ENCODE measurements at regions not wholly inside any gene's neighbourhood (a gene's known extent, or its start where the extent isn't known, plus 50 kb on each side); places are given as distances from the start of the nearest gene placed in this dataset.

DNA sequence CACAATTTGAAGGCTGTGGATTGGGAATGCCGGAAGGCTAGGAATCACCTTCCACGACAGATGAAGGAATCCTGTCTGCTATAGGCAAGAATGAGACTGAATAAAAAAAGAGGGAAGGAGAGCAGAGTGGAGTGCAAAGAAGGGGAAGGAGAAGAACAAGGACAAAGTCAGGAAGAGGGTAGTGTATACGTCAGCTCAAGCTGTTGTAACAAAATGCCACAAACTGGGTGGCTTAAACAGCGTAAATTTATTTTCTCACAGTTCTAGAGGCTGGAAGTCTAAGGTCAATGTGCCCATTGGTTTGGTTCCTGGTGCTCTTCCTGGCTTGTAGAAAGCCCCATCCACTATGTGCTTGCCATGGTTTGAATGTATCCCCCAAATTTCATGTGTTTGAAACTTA lies 104.5 kb downstream of the TTLL2 start:
- TF ChIP-seq, protein P1, sequence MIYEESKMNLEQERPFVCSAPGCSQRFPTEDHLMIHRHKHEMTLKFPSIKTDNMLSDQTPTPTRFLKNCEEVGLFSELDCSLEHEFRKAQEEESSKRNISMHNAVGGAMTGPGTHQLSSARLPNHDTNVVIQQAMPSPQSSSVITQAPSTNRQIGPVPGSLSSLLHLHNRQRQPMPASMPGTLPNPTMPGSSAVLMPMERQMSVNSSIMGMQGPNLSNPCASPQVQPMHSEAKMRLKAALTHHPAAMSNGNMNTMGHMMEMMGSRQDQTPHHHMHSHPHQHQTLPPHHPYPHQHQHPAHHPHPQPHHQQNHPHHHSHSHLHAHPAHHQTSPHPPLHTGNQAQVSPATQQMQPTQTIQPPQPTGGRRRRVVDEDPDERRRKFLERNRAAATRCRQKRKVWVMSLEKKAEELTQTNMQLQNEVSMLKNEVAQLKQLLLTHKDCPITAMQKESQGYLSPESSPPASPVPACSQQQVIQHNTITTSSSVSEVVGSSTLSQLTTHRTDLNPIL (CRISPR knock-in tag; IDR thresholded peaks at IDR 0.05; ENCODE audit: low read depth), result no peak
- TF ChIP-seq, protein P2, sequence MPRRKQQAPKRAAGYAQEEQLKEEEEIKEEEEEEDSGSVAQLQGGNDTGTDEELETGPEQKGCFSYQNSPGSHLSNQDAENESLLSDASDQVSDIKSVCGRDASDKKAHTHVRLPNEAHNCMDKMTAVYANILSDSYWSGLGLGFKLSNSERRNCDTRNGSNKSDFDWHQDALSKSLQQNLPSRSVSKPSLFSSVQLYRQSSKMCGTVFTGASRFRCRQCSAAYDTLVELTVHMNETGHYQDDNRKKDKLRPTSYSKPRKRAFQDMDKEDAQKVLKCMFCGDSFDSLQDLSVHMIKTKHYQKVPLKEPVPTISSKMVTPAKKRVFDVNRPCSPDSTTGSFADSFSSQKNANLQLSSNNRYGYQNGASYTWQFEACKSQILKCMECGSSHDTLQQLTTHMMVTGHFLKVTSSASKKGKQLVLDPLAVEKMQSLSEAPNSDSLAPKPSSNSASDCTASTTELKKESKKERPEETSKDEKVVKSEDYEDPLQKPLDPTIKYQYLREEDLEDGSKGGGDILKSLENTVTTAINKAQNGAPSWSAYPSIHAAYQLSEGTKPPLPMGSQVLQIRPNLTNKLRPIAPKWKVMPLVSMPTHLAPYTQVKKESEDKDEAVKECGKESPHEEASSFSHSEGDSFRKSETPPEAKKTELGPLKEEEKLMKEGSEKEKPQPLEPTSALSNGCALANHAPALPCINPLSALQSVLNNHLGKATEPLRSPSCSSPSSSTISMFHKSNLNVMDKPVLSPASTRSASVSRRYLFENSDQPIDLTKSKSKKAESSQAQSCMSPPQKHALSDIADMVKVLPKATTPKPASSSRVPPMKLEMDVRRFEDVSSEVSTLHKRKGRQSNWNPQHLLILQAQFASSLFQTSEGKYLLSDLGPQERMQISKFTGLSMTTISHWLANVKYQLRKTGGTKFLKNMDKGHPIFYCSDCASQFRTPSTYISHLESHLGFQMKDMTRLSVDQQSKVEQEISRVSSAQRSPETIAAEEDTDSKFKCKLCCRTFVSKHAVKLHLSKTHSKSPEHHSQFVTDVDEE (CRISPR knock-in tag; IDR thresholded peaks at IDR 0.05), result no peak
- TF ChIP-seq, protein P3, sequence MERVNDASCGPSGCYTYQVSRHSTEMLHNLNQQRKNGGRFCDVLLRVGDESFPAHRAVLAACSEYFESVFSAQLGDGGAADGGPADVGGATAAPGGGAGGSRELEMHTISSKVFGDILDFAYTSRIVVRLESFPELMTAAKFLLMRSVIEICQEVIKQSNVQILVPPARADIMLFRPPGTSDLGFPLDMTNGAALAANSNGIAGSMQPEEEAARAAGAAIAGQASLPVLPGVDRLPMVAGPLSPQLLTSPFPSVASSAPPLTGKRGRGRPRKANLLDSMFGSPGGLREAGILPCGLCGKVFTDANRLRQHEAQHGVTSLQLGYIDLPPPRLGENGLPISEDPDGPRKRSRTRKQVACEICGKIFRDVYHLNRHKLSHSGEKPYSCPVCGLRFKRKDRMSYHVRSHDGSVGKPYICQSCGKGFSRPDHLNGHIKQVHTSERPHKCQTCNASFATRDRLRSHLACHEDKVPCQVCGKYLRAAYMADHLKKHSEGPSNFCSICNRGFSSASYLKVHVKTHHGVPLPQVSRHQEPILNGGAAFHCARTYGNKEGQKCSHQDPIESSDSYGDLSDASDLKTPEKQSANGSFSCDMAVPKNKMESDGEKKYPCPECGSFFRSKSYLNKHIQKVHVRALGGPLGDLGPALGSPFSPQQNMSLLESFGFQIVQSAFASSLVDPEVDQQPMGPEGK (CRISPR knock-in tag; IDR thresholded peaks at IDR 0.05; ENCODE audit: borderline replicate concordance), result no peak
- TF ChIP-seq BACH2 (CRISPR knock-in tag; IDR thresholded peaks at IDR 0.05; ENCODE audit: borderline replicate concordance) (no peak), ARNTL (CRISPR knock-in tag; IDR thresholded peaks at IDR 0.05; ENCODE audit: borderline replicate concordance, low read depth) (no peak), OSR1 (CRISPR knock-in tag; IDR thresholded peaks at IDR 0.05) (no peak)

Measured in SK-N-SH treated with all-trans-retinoic acid at 6 μM for 48 hours (cell line).